ENCODE measurements at regions not wholly inside any gene's neighbourhood (a gene's known extent, or its start where the extent isn't known, plus 50 kb on each side); places are given as distances from the start of the nearest gene placed in this dataset.

DNA sequence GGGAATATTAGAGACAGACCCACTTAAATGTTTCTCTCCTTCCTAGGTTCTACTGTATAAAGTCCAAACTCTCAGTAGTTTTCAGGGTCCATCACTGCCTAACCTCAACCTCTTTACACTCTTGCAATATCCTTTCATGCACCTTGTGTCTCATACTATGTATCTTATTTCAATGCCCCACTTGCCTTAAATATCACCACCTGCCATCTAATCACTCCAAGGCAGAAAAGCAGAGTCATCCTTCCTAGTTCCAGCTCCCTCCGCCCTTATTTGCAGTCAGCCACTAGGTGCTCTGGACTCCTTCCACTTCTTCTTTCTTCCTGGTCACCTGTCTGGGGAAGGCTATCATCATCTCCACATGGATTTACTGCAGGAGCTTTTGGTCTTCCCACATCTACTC, 322.0 kb downstream of the MFSD1 start:
- TF ChIP-seq, protein P1, sequence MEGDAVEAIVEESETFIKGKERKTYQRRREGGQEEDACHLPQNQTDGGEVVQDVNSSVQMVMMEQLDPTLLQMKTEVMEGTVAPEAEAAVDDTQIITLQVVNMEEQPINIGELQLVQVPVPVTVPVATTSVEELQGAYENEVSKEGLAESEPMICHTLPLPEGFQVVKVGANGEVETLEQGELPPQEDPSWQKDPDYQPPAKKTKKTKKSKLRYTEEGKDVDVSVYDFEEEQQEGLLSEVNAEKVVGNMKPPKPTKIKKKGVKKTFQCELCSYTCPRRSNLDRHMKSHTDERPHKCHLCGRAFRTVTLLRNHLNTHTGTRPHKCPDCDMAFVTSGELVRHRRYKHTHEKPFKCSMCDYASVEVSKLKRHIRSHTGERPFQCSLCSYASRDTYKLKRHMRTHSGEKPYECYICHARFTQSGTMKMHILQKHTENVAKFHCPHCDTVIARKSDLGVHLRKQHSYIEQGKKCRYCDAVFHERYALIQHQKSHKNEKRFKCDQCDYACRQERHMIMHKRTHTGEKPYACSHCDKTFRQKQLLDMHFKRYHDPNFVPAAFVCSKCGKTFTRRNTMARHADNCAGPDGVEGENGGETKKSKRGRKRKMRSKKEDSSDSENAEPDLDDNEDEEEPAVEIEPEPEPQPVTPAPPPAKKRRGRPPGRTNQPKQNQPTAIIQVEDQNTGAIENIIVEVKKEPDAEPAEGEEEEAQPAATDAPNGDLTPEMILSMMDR (IDR thresholded peaks at IDR 0.05), result no peak
- TF ChIP-seq POLR2A (IDR thresholded peaks at IDR 0.05), result no peak

All from adrenal gland (tissue), 5 donors.